HL-60 (cell line): ENCODE measurements at regions not wholly inside any gene's neighbourhood (a gene's known extent, or its start where the extent isn't known, plus 50 kb on each side); places are given as distances from the start of the nearest gene placed in this dataset.

ENCODE experiments used
- DNase-seq, 2 experiments: peaks; one replicate each; pipeline ENCODE4 v3.0.0-alpha.2; 2010 to 2020; ENCODE audit warnings: low read depth in 1 of 2, low spot score in 1 of 2
- H3K27ac ChIP-seq: fragments of 250-450 bp; sonication (Bioruptor Pico); replicated peaks from 2 replicates; pipeline ENCODE4 v1.5.1; 2020; ENCODE audit warnings: mild to moderate bottlenecking, moderate library complexity
- H3K27me3 ChIP-seq: fragments of 250-450 bp; sonication (Bioruptor Pico); 2 replicates; pipeline ENCODE4 v1.5.1; 2021; ENCODE audit warnings: mild to moderate bottlenecking, moderate library complexity; ENCODE audit not compliant: insufficient read depth, poor library complexity, severe bottlenecking
- H3K4me3 ChIP-seq: replicated peaks from 2 replicates; pipeline ENCODE4 v1.5.1; 2011; ENCODE audit warnings: mild to moderate bottlenecking, control low read depth, low read length; ENCODE audit not compliant: insufficient read depth
- GABPA ChIP-seq: IDR thresholded peaks from 2 replicates; pipeline ENCODE4 v1.6.1; 2012; ENCODE audit warnings: low read depth
- POLR2AphosphoS5 ChIP-seq: IDR thresholded peaks from 2 replicates; pipeline ENCODE4 v1.6.1; 2012; ENCODE audit warnings: low read depth
- REST ChIP-seq: IDR thresholded peaks from 2 replicates; pipeline ENCODE4 v1.6.1; 2012; ENCODE audit warnings: low read depth; ENCODE audit not compliant: insufficient replicate concordance
- SPI1 ChIP-seq: IDR thresholded peaks from 2 replicates; pipeline ENCODE4 v1.6.1; 2012; ENCODE audit warnings: low read depth, mild to moderate bottlenecking, borderline replicate concordance
- TF ChIP-seq, protein P1 (sequence below): IDR thresholded peaks from one replicate; pipeline ENCODE4 v1.5.1; 2011; ENCODE audit warnings: low read length, control low read depth, inconsistent platforms; ENCODE audit not compliant: insufficient read depth

- H3K27ac ChIP-seq, result no peak overlapping the region
- DNase-seq, result no peak
- TF ChIP-seq, protein P1, sequence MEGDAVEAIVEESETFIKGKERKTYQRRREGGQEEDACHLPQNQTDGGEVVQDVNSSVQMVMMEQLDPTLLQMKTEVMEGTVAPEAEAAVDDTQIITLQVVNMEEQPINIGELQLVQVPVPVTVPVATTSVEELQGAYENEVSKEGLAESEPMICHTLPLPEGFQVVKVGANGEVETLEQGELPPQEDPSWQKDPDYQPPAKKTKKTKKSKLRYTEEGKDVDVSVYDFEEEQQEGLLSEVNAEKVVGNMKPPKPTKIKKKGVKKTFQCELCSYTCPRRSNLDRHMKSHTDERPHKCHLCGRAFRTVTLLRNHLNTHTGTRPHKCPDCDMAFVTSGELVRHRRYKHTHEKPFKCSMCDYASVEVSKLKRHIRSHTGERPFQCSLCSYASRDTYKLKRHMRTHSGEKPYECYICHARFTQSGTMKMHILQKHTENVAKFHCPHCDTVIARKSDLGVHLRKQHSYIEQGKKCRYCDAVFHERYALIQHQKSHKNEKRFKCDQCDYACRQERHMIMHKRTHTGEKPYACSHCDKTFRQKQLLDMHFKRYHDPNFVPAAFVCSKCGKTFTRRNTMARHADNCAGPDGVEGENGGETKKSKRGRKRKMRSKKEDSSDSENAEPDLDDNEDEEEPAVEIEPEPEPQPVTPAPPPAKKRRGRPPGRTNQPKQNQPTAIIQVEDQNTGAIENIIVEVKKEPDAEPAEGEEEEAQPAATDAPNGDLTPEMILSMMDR, result no peak
- TF ChIP-seq REST (no peak), POLR2AphosphoS5 (no peak), SPI1 (no peak), GABPA (no peak)
Observed at GRCh38 chr3:117874904-117875874, 1159.5 kb downstream of the IGSF11 start.

DNA sequence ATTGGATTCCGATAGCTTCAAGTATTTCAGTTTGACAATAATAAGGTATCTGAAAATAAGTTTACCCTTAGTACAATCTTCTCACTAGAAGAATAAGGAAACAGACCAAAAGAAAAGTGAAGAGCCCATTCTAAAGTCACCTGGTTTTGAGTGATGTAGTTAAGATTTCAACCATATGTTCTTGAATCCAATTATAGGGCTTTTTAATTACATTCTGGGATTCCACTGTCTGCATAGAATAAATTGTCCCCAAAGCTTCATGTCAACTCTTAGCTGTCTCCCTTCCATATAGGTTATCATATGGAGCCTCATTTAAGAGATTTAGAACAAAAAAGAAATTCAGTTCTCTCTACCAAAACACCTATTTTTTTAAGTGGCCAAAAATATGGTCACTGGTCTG, 1158.8 kb downstream of the IGSF11 start:
- DNase-seq, result no peak
- H3K27ac ChIP-seq, result no peak overlapping the region
- H3K4me3 ChIP-seq, result no peak overlapping the region
- H3K27me3 ChIP-seq, result no peaks in the 10 kb centered on the region
- TF ChIP-seq SPI1, result no peak
- TF ChIP-seq, protein P1, result no peak
- no peak for TF ChIP-seq REST

More at GRCh38 chr3:117874904-117875874, 1159.5 kb downstream of the IGSF11 start:
- Histone ChIP-seq H3K27me3 (no peaks in the 10 kb centered on the region), H3K4me3 (no peak overlapping the region)

GRCh38 chr3:117880638-117881037, 1154.0 kb downstream of the IGSF11 start:
- H3K27ac ChIP-seq, result no peak overlapping the region
- no peaks in the 10 kb centered on the region for H3K27me3 ChIP-seq
- TF ChIP-seq, protein P1, result no peak
- no peak for TF ChIP-seq REST
- TF ChIP-seq POLR2AphosphoS5, result no peak
- no peak for TF ChIP-seq GABPA
- TF ChIP-seq SPI1, result no peak

More at GRCh38 chr3:117880638-117881037, 1154.0 kb downstream of the IGSF11 start:
- no peak for DNase-seq
- H3K4me3 ChIP-seq, result no peak overlapping the region
